NCI-H1694 treated with DMSO at 0.1 percent for 48 hours (cell line): ENCODE measurements at regions not wholly inside any gene's neighbourhood (a gene's known extent, or its start where the extent isn't known, plus 50 kb on each side); places are given as distances from the start of the nearest gene placed in this dataset.

Experiments used
- DNase-seq: peaks from one replicate; lab custom pipeline; 2025; lab: John Stamatoyannopoulos, UW

- DNase-seq: no peak
These were observed 196.2 kb upstream of the HMGA2 start for GRCh38 chr12:65628061-65628460.

GRCh38 chr12:65630555-65630954 lies 193.7 kb upstream of the HMGA2 start:
- no peak for DNase-seq

GRCh38 chr12:65631621-65632111 lies 192.6 kb upstream of the HMGA2 start:
- no peak for DNase-seq

- no peak for DNase-seq
These were observed 192.0 kb upstream of the HMGA2 start for GRCh38 chr12:65632131-65632855.

GRCh38 chr12:65634061-65634460 lies 190.2 kb upstream of the HMGA2 start:
- DNase-seq: no peak

- no peak for DNase-seq
These were observed 189.5 kb upstream of the HMGA2 start for GRCh38 chr12:65634626-65635331.

GRCh38 chr12:65636436-65636835 lies 187.8 kb upstream of the HMGA2 start:
- DNase-seq: no peak

- no peak for DNase-seq
These were observed 187.1 kb upstream of the HMGA2 start for GRCh38 chr12:65637150-65637549.

- DNase-seq: no peak
These were observed 186.5 kb upstream of the HMGA2 start for GRCh38 chr12:65637774-65638173.

GRCh38 chr12:65638324-65638723 lies 186.0 kb upstream of the HMGA2 start:
- no peak for DNase-seq

GRCh38 chr12:65640489-65640901 lies 183.8 kb upstream of the HMGA2 start:
- no peak for DNase-seq

GRCh38 chr12:65642061-65642661 lies 182.1 kb upstream of the HMGA2 start:
- DNase-seq: no peak

- no peak for DNase-seq
These were observed 181.1 kb upstream of the HMGA2 start for GRCh38 chr12:65643171-65643570.

- DNase-seq: no peak
These were observed 180.5 kb upstream of the HMGA2 start for GRCh38 chr12:65643595-65644386.

GRCh38 chr12:65646127-65646643 lies 178.1 kb upstream of the HMGA2 start:
- no peak for DNase-seq

- DNase-seq: no peak
These were observed 177.2 kb upstream of the HMGA2 start for GRCh38 chr12:65647074-65647473.

GRCh38 chr12:65648461-65648860 lies 175.8 kb upstream of the HMGA2 start:
- no peak for DNase-seq

- DNase-seq: no peak
These were observed 175.2 kb upstream of the HMGA2 start for GRCh38 chr12:65649126-65649525.

GRCh38 chr12:65651060-65651459 lies 173.2 kb upstream of the HMGA2 start:
- no peak for DNase-seq

GRCh38 chr12:65653321-65653720 lies 171.0 kb upstream of the HMGA2 start:
- DNase-seq: no peak

GRCh38 chr12:65653946-65654629 lies 170.2 kb upstream of the HMGA2 start:
- no peak for DNase-seq
